OCI-LY3 (cell line): ENCODE measurements at regions not wholly inside any gene's neighbourhood (a gene's known extent, or its start where the extent isn't known, plus 50 kb on each side); places are given as distances from the start of the nearest gene placed in this dataset.

Experiments used
- CTCF ChIP-seq: fragments of 200-600, 300-600 bp; sonication (generic); IDR thresholded peaks from 2 replicates; pipeline ENCODE4 v1.5.1; 2014; ENCODE audit warnings: antibody characterized with exemption, low read length, low read depth
- EZH2phosphoT487 ChIP-seq: fragments of 200-600 bp; shearing (Covaris generic); IDR thresholded peaks from 2 replicates; pipeline ENCODE4 v1.6.1; 2018; ENCODE audit warnings: antibody characterized with exemption, mixed run types, low read depth

- TF ChIP-seq CTCF (no peak), EZH2phosphoT487 (no peak)
Measured at GRCh38 chr11:69351460-69351859, 57.5 kb downstream of the MYEOV start.
